SK-N-SH (cell line): ENCODE measurements at regions not wholly inside any gene's neighbourhood (a gene's known extent, or its start where the extent isn't known, plus 50 kb on each side); places are given as distances from the start of the nearest gene placed in this dataset.

ENCODE experiments used
- CTCF ChIA-PET: fragments of 300-600, 350-600 bp; formaldehyde crosslinking; extraction: SDS; loops from one replicate; lab custom pipeline; 2021; lab: Yijun Ruan, JAX
- POLR2A ChIA-PET: fragments of 350-600 bp; sonication (Branson Sonifier 250); formaldehyde crosslinking; extraction: SDS; loops from one replicate; lab custom pipeline; 2020; ENCODE audit warnings: antibody characterized with exemption, inconsistent platforms; lab: Yijun Ruan, JAX
- DNase-seq: peaks from one replicate; pipeline ENCODE4 v3.0.0; 2012
- H2AFZ ChIP-seq: fragments of 200-600 bp; sonication (generic); 2 replicates; pipeline ENCODE4 v1.8.1; 2016; ENCODE audit warnings: antibody characterized with exemption, mild to moderate bottlenecking, low read depth
- H3F3A ChIP-seq: fragments of 200-600 bp; sonication (generic); replicated peaks from 2 replicates; pipeline ENCODE3; 2016; ENCODE audit warnings: antibody characterized with exemption, mild to moderate bottlenecking; ENCODE audit not compliant: insufficient read depth
- H3K27ac ChIP-seq, 2 experiments: fragments of 200-500 bp in 1 of 2; fragments of 200-600 bp in 1 of 2; sonication (Bioruptor generic) in 1 of 2; sonication (generic), shearing (Covaris generic) in 1 of 2; 2 replicates each; pipeline versions ENCODE4 v1.5.1 to v1.6.1; 2014 to 2016; ENCODE audit warnings: low read depth in 2 of 2, inconsistent platforms in 1 of 2, low read length in 1 of 2, mild to moderate bottlenecking in 1 of 2, mixed read lengths in 1 of 2
- H3K27me3 ChIP-seq: fragments of 200-600 bp; sonication (generic), shearing (Covaris generic); 2 replicates; pipeline ENCODE4 v1.6.1; 2016; ENCODE audit warnings: mixed run types; ENCODE audit not compliant: insufficient read depth
- H3K36me3 ChIP-seq, 2 experiments: fragments of 200-500 bp in 1 of 2; fragments of 200-600 bp in 1 of 2; sonication (Bioruptor generic) in 1 of 2; sonication (generic) in 1 of 2; replicated peaks in 1 of 2; 2 replicates each; pipeline versions ENCODE3 to v1.5.1; 2014 to 2016; ENCODE audit warnings: low read length in 1 of 2, mild to moderate bottlenecking in 1 of 2; ENCODE audit not compliant: insufficient read depth in 2 of 2, control insufficient read depth in 1 of 2
- H3K4me1 ChIP-seq, 2 experiments: fragments of 200-500 bp in 1 of 2; fragments of 200-600 bp in 1 of 2; sonication (Bioruptor generic) in 1 of 2; sonication (generic), shearing (Covaris generic) in 1 of 2; 2 replicates each; pipeline versions ENCODE4 v1.5.1 to v1.6.1; 2014 to 2016; ENCODE audit warnings: low read depth in 1 of 2, low read length in 1 of 2, mixed run types in 1 of 2; ENCODE audit not compliant: insufficient read depth in 2 of 2, control insufficient read depth in 1 of 2
- H3K4me2 ChIP-seq: fragments of 200-600 bp; sonication (generic), shearing (Covaris generic); 2 replicates; pipeline ENCODE4 v1.6.1; 2017; ENCODE audit warnings: mixed run types
- H3K4me3 ChIP-seq, 2 experiments: fragments of 200-500 bp in 1 of 2; fragments of 200-600 bp in 1 of 2; sonication (Bioruptor generic) in 1 of 2; sonication (generic), shearing (Covaris generic) in 1 of 2; 2 replicates each; pipeline versions ENCODE4 v1.5.1 to v1.8.1; 2014 to 2016; ENCODE audit warnings: low read depth in 2 of 2, inconsistent platforms in 1 of 2, low read length in 1 of 2, mild to moderate bottlenecking in 1 of 2, mixed read lengths in 1 of 2, moderate library complexity in 1 of 2
- H3K79me2 ChIP-seq: fragments of 200-600 bp; sonication (generic); 2 replicates; pipeline ENCODE4 v1.8.1; 2017; ENCODE audit warnings: mild to moderate bottlenecking; ENCODE audit not compliant: insufficient read depth
- H3K9ac ChIP-seq: fragments of 200-600 bp; sonication (generic); 2 replicates; pipeline ENCODE4 v1.6.1; 2017; ENCODE audit warnings: mixed run types
- H3K9me2 ChIP-seq: fragments of 200-600 bp; sonication (generic); 2 replicates; pipeline ENCODE4 v1.6.1; 2017; ENCODE audit warnings: mixed run types
- H3K9me3 ChIP-seq: fragments of 200-600 bp; sonication (generic); 2 replicates; pipeline ENCODE4 v1.6.1; 2017; ENCODE audit warnings: mixed run types, mild to moderate bottlenecking, moderate library complexity
- H4K20me1 ChIP-seq: fragments of 200-600 bp; sonication (generic); 2 replicates; pipeline ENCODE4 v1.6.1; 2017; ENCODE audit warnings: mild to moderate bottlenecking, mixed run types; ENCODE audit not compliant: insufficient read depth
- ELF1 ChIP-seq: IDR thresholded peaks from 2 replicates; pipeline ENCODE4 v1.4.0; 2012
- EP300 ChIP-seq, 2 experiments: IDR thresholded peaks; 2 replicates each; pipeline versions ENCODE4 v1.4.0 to v1.6.1; 2012; ENCODE audit warnings: borderline replicate concordance in 1 of 2, low read depth in 1 of 2, low read length in 1 of 2
- EZH2phosphoT487 ChIP-seq: fragments of 200-600 bp; sonication (generic); IDR thresholded peaks from 2 replicates; pipeline ENCODE4 v1.6.1; 2017; ENCODE audit warnings: low read depth, mixed run types, mild to moderate bottlenecking, antibody characterized with exemption, moderate library complexity, borderline replicate concordance
- FOXJ3 ChIP-seq: sonication (generic); formaldehyde crosslinking; IDR thresholded peaks from 2 replicates; pipeline ENCODE4 v1.5.1; 2020; ENCODE audit warnings: mild to moderate bottlenecking, missing genetic modification reagents
- JUND ChIP-seq: IDR thresholded peaks from 2 replicates; pipeline ENCODE4 v1.4.0; 2012
- NRF1 ChIP-seq: IDR thresholded peaks from 2 replicates; pipeline ENCODE4 v1.6.1; 2012; ENCODE audit warnings: low read depth, mild to moderate bottlenecking, low read length
- POLR2AphosphoS5 ChIP-seq: IDR thresholded peaks from 2 replicates; pipeline ENCODE4 v1.6.1; 2012; ENCODE audit warnings: low read depth, low read length
- RCOR1 ChIP-seq: fragments of 150-350 bp; IDR thresholded peaks from 2 replicates; pipeline ENCODE4 v1.6.1; 2017; ENCODE audit warnings: antibody characterized with exemption, low read length
- RFX5 ChIP-seq: IDR thresholded peaks from 2 replicates; pipeline ENCODE4 v1.6.1; 2012; ENCODE audit warnings: mild to moderate bottlenecking, improper control_type of control experiment, low read length
- SIN3A ChIP-seq: IDR thresholded peaks from 2 replicates; pipeline ENCODE4 v1.6.1; 2012; ENCODE audit warnings: low read depth, mild to moderate bottlenecking, low read length, moderate library complexity, borderline replicate concordance
- SMC3 ChIP-seq: IDR thresholded peaks from 2 replicates; pipeline ENCODE4 v1.6.1; 2012; ENCODE audit warnings: low read depth, low read length, improper control_type of control experiment
- TAF1 ChIP-seq: IDR thresholded peaks from 2 replicates; pipeline ENCODE4 v1.6.1; 2012; ENCODE audit warnings: low read depth, mild to moderate bottlenecking, low read length, moderate library complexity, borderline replicate concordance
- WGBS: methylation state at CpG from one replicate; pipeline ENCODE4 v1.1.6; 2017; ENCODE audit warnings: low lambda C conversion rate; 5-methylcytosine and 5-hydroxymethylcytosine counted together
- TF ChIP-seq, protein P1 (sequence below): fragments of 200-600 bp; sonication (generic); IDR thresholded peaks from 2 replicates; pipeline ENCODE4 v1.6.1; 2017; ENCODE audit warnings: antibody characterized with exemption, mild to moderate bottlenecking, moderate library complexity

GRCh38 chr4:33911959-33912358, 2332.4 kb downstream of the ARAP2 start:
- Histone ChIP-seq H4K20me1 (no peaks in the 10 kb centered on the region), H3K9ac (no peak overlapping the region), H3K9me2 (no peaks in the 10 kb centered on the region), H3K27ac (no peak overlapping the region), H2AFZ (no peak overlapping the region), H3K4me2 (no peak overlapping the region), H3K36me3 (no peaks in the 10 kb centered on the region), H3K9me3 (peaks cover 5% of the 10 kb centered on the region), H3K79me2 (no peaks in the 10 kb centered on the region), H3K4me3 (no peak overlapping the region), H3K27me3 (no peaks in the 10 kb centered on the region)
- CTCF ChIA-PET, result no interaction called here
- 0% methylated on average over 1 of the region's 1 CpG for WGBS
- DNase-seq, result no peak
- POLR2A ChIA-PET, result no interaction called here
- no peak for TF ChIP-seq ELF1
- TF ChIP-seq, all 33 proteins: peak for 0
- no peaks in the 10 kb centered on the region for H3F3A ChIP-seq
- H3K4me1 ChIP-seq, result no peaks in the 10 kb centered on the region

DNA sequence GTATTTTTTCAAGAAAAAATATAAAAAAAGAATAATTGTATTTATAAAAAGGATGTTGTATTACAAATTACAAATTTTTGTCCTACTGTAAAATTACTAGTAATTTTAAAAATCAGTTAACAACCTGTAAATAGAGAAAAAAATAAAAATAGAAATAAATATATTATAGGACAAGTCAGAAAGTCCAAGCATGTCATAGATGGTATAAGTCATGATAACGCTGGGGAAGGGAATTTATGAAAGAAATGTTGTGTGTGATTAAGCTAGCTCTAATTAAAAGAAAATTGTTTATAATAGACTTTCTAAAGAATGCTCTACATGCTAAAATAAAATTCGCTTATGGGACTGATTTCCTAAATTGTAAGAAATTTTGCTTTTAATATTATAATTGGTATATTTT, 2329.9 kb downstream of the ARAP2 start:
- TF ChIP-seq SIN3A, result no peak
- TF ChIP-seq EZH2phosphoT487, result no peak
- no peak for TF ChIP-seq RCOR1
- TF ChIP-seq SMC3, result no peak
- TF ChIP-seq JUND, result no peak
- TF ChIP-seq ELF1, result no peak
- TF ChIP-seq NRF1, result no peak
- no peak for TF ChIP-seq POLR2AphosphoS5
- no peak for TF ChIP-seq RFX5
- TF ChIP-seq FOXJ3 (CRISPR knock-in tag), result no peak
- no peak for TF ChIP-seq TAF1
- TF ChIP-seq, protein P1, sequence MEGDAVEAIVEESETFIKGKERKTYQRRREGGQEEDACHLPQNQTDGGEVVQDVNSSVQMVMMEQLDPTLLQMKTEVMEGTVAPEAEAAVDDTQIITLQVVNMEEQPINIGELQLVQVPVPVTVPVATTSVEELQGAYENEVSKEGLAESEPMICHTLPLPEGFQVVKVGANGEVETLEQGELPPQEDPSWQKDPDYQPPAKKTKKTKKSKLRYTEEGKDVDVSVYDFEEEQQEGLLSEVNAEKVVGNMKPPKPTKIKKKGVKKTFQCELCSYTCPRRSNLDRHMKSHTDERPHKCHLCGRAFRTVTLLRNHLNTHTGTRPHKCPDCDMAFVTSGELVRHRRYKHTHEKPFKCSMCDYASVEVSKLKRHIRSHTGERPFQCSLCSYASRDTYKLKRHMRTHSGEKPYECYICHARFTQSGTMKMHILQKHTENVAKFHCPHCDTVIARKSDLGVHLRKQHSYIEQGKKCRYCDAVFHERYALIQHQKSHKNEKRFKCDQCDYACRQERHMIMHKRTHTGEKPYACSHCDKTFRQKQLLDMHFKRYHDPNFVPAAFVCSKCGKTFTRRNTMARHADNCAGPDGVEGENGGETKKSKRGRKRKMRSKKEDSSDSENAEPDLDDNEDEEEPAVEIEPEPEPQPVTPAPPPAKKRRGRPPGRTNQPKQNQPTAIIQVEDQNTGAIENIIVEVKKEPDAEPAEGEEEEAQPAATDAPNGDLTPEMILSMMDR, result no peak
- no peak for TF ChIP-seq EP300 (IDR thresholded peaks at IDR 0.05; ENCODE audit: borderline replicate concordance in 1 of 2, low read depth in 1 of 2, low read length in 1 of 2)
- DNase-seq, result no peak

More for the DNA sequence above, 2329.9 kb downstream of the ARAP2 start:
- Histone ChIP-seq H3K9ac (no peak overlapping the region), H3K79me2 (no peaks in the 10 kb centered on the region), H3K9me3 (peaks cover 3% of the 10 kb centered on the region), H2AFZ (no peak overlapping the region), H3K9me2 (no peaks in the 10 kb centered on the region), H3K4me1 (no peaks in the 10 kb centered on the region), H4K20me1 (no peaks in the 10 kb centered on the region), H3K36me3 (no peaks in the 10 kb centered on the region), H3K4me2 (no peak overlapping the region), H3K4me3 (no peak overlapping the region), H3K27ac (no peak overlapping the region), H3K27me3 (no peaks in the 10 kb centered on the region), H3F3A (no peaks in the 10 kb centered on the region)
- CTCF ChIA-PET, result no interaction called here
- POLR2A ChIA-PET, result no interaction called here
- 40% methylated on average over 2 of the region's 2 CpGs for WGBS
